Upper lobe of left lung (tissue), 6 donors: ENCODE measurements at regions not wholly inside any gene's neighbourhood (a gene's known extent, or its start where the extent isn't known, plus 50 kb on each side); places are given as distances from the start of the nearest gene placed in this dataset.

Experiments used
- ATAC-seq, 2 donors: fragments of 200-7000 bp; cut with Tn5 transposase; one replicate each; pipeline ENCODE4 v1.9.1; 2022; ENCODE audit warnings: mild to moderate bottlenecking in 2 of 2, moderate library complexity in 2 of 2; ENCODE audit not compliant: low FRiP score in 2 of 2
- DNase-seq, 2 donors: peaks; one replicate each; pipeline ENCODE4 v3.0.0-alpha.2; 2019 to 2020
- H3K27ac ChIP-seq, 4 donors: fragments of 200-600 bp; sonication (generic); one replicate each; pipeline ENCODE4 v1.5.1; 2016 to 2019
- H3K27me3 ChIP-seq, 4 donors: fragments of 200-600 bp; sonication (generic); one replicate each; pipeline ENCODE4 v1.5.1; 2017 to 2019
- H3K36me3 ChIP-seq, 4 donors: fragments of 200-600 bp; sonication (generic); one replicate each; pipeline ENCODE4 v1.5.1; 2016 to 2019
- H3K4me1 ChIP-seq, 4 donors: fragments of 200-600 bp; sonication (generic); one replicate each; pipeline ENCODE4 v1.5.1; 2018 to 2019
- H3K4me3 ChIP-seq, 4 donors: fragments of 200-600 bp; sonication (generic); one replicate each; pipeline ENCODE4 v1.5.1; 2017 to 2019; ENCODE audit warnings: mild to moderate bottlenecking in 2 of 4, moderate library complexity in 1 of 4
- H3K9me3 ChIP-seq, 4 donors: fragments of 200-600 bp; sonication (generic); one replicate each; pipeline ENCODE4 v1.5.1; 2018 to 2019
- EP300 ChIP-seq, 4 donors: sonication (generic); formaldehyde crosslinking; IDR thresholded peaks; one replicate each; pipeline ENCODE4 v1.5.1; 2017; ENCODE audit warnings: antibody characterized with exemption in 4 of 4, control low read depth in 2 of 4
- POLR2A ChIP-seq, 4 donors: fragments of 450-650 bp; IDR thresholded peaks; one replicate each; pipeline ENCODE4 v1.5.1; 2016 to 2017; ENCODE audit warnings: antibody characterized with exemption in 4 of 4, mild to moderate bottlenecking in 2 of 4
- POLR2AphosphoS5 ChIP-seq, 2 donors: sonication (generic); formaldehyde crosslinking; IDR thresholded peaks; one replicate each; pipeline ENCODE4 v1.5.1; 2017; ENCODE audit warnings: antibody characterized with exemption in 2 of 2
- WGBS, 2 donors: methylation state at CpG; one replicate each; pipeline ENCODE4 v1.1.5; 2017 to 2018; 5-methylcytosine and 5-hydroxymethylcytosine counted together
- TF ChIP-seq, protein P1 (sequence below), 6 experiments: fragments of 450-650 bp in 4 of 6; fragments of 200-600 bp in 2 of 6; sonication (generic) in 2 of 6; IDR thresholded peaks; one replicate each; pipeline ENCODE4 v1.5.1; 2016 to 2019; ENCODE audit warnings: antibody characterized with exemption in 6 of 6
- donor health status: DM: no; HTN: no; CAD: no; lungs with moderate emphysema.
- donor health status: DM: no; HTN: yes; CAD: no; lungs with severe emphysema.

DNA sequence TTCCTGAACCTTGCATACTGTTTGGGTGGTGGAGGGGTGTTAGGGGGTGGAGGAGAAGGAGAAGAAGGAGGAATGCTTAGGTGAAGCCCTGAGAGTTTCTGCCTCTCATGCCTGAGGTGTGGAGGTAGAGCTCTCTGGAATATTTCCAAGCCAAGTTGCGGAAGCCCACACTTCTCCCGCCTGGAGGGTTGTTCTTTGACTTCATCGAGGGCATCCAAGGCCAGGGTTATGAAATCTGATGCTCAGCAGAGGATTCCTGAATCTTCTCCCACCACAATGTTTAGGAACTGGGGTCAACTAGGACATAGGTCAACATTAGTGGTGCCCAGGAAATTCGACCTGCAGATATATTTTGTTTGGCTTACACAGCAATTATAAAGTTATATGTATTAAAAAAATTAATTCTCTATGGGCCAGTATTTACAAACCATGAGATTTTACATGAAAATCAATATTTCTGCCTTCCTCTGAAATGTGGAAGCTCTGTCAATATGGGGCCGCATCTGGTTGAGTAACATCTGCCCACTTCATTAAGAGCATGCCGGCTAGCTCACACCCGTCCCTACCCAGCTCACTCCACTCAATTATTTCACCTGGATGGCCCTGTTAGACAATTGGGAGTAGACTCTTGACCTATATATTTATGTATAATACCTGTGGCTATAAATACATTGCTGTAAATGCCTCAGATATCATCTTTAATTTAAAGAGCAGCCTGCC, 257.1 kb upstream of the ZFP64 start:
- H3K9me3 ChIP-seq: no peaks in the 10 kb centered on the region
- no peak overlapping the region for H3K4me3 ChIP-seq
- TF ChIP-seq, protein P1, sequence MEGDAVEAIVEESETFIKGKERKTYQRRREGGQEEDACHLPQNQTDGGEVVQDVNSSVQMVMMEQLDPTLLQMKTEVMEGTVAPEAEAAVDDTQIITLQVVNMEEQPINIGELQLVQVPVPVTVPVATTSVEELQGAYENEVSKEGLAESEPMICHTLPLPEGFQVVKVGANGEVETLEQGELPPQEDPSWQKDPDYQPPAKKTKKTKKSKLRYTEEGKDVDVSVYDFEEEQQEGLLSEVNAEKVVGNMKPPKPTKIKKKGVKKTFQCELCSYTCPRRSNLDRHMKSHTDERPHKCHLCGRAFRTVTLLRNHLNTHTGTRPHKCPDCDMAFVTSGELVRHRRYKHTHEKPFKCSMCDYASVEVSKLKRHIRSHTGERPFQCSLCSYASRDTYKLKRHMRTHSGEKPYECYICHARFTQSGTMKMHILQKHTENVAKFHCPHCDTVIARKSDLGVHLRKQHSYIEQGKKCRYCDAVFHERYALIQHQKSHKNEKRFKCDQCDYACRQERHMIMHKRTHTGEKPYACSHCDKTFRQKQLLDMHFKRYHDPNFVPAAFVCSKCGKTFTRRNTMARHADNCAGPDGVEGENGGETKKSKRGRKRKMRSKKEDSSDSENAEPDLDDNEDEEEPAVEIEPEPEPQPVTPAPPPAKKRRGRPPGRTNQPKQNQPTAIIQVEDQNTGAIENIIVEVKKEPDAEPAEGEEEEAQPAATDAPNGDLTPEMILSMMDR (IDR thresholded peaks at IDR 0.05): no peak
- no peak for TF ChIP-seq POLR2A (IDR thresholded peaks at IDR 0.05)
- TF ChIP-seq POLR2AphosphoS5 (IDR thresholded peaks at IDR 0.05): no peak
- no peak for TF ChIP-seq EP300 (IDR thresholded peaks at IDR 0.05)
- no peak overlapping the region for H3K27ac ChIP-seq
- H3K27me3 ChIP-seq: no peaks in the 10 kb centered on the region
- DNase-seq (no peak), ATAC-seq (no peak)
- H3K36me3 ChIP-seq: no peaks in the 10 kb centered on the region
- WGBS, 2 donors: 47 to 65% methylated on average over 7 of the region's 7 CpGs
- H3K4me1 ChIP-seq: no peaks in the 10 kb centered on the region

DNA sequence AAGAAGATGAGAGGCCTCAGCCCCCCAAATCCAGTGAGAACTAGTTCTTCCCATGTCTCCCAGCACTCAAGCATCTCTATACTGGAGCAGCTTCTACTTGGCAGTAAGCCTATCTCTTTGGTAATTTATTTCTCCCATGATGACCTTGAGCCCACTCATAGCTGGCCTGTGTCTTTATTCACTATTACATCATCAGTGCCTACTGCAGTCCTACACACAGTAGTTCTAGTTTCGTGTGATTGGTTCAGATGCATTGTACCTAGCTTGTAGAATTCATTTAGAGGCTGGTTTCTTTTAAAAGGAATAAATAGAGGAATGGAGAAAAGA, 255.6 kb upstream of the ZFP64 start:
- WGBS, 2 donors: 74 to 82% methylated on average over 1 of the region's 1 CpG
- Histone ChIP-seq H3K4me1 (no peaks in the 10 kb centered on the region), H3K9me3 (no peaks in the 10 kb centered on the region), H3K27me3 (no peaks in the 10 kb centered on the region), H3K4me3 (no peak overlapping the region), H3K36me3 (no peaks in the 10 kb centered on the region), H3K27ac (no peak overlapping the region)
- DNase-seq (no peak), ATAC-seq (no peak)
- no peak for TF ChIP-seq POLR2A (IDR thresholded peaks at IDR 0.05)
- TF ChIP-seq, protein P1 (IDR thresholded peaks at IDR 0.05): no peak
- TF ChIP-seq EP300 (IDR thresholded peaks at IDR 0.05): no peak
- TF ChIP-seq POLR2AphosphoS5 (IDR thresholded peaks at IDR 0.05): no peak

DNA sequence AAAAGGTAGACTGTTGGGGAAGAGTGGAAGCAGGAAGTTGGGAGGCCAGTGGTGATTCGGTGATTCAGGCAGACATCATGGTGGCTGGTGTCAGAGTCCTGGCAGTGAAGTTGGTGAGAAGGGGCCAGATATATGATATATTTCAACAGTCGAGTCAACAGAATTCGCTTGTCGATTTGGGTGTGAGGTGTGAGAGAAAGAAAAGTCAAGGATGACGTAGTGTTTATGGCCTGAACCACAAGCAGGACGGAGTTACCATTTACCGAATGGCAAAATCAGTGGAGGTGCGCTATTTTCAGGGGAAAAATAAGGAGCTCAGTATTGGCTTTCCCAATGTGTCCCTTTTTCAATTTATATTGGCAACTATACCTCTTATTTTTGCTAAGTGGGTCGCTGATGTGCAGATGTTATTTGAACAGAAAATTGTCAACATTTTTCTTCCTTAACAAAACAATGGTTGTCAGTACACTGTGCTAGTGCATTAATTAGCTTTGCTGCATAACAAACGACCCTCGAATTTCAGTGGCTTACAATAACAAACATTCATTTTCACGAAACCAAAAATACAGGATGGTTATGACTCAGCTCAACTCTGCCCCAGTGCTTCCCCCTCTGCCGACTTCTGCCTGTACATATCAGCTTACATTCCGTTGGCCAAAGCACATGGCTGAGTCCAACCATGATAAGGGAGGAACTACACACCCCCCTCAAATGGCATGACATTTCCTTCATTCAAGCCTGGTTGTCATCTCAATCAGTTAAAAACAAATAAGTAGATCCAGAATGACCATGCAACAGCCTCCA, 255.0 kb upstream of the ZFP64 start:
- ATAC-seq (no peak), DNase-seq (no peak)
- no peaks in the 10 kb centered on the region for H3K27me3 ChIP-seq
- H3K36me3 ChIP-seq: no peaks in the 10 kb centered on the region
- no peaks in the 10 kb centered on the region for H3K4me1 ChIP-seq
- no peak overlapping the region for H3K4me3 ChIP-seq
- WGBS, 2 donors: 88 to 89% methylated on average over 14 of the region's 14 CpGs
- TF ChIP-seq, protein P1 (IDR thresholded peaks at IDR 0.05): no peak
- no peak for TF ChIP-seq POLR2A (IDR thresholded peaks at IDR 0.05)
- no peak for TF ChIP-seq POLR2AphosphoS5 (IDR thresholded peaks at IDR 0.05)
- TF ChIP-seq EP300 (IDR thresholded peaks at IDR 0.05): no peak
- no peak overlapping the region for H3K27ac ChIP-seq
- H3K9me3 ChIP-seq: no peaks in the 10 kb centered on the region

DNA sequence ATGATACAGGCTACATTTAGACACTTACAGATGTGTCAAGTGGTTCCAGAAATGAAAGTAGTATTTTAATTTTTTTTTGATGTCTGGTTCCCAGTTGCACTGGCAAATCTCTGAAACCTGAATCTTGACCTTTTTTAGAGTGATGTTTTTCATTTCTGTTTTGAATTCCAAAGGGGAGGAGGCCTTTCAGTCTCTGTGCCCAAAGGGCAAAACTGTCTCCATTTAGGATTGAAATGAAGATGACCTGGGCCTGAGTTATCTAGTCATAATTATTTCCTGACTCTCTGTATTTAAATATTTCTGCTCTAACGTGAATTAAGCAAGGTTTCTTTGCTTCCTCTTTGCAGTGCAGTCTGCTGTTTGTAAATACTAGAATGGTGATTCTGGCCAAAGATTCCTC, 252.9 kb upstream of the ZFP64 start:
- ATAC-seq: no peak
- no peaks in the 10 kb centered on the region for H3K36me3 ChIP-seq
- no peak for DNase-seq
- H3K4me1 ChIP-seq: no peaks in the 10 kb centered on the region
- TF ChIP-seq POLR2AphosphoS5 (IDR thresholded peaks at IDR 0.05) (no peak), EP300 (IDR thresholded peaks at IDR 0.05) (no peak), POLR2A (IDR thresholded peaks at IDR 0.05) (no peak)
- TF ChIP-seq, protein P1 (IDR thresholded peaks at IDR 0.05): no peak
- H3K9me3 ChIP-seq: no peaks in the 10 kb centered on the region
- H3K4me3 ChIP-seq: no peak overlapping the region
- H3K27ac ChIP-seq: no peak overlapping the region
- WGBS, 2 donors: 33 to 55% methylated on average over 1 of the region's 1 CpG
- no peaks in the 10 kb centered on the region for H3K27me3 ChIP-seq
